DOHH2 (cell line): ENCODE measurements at regions not wholly inside any gene's neighbourhood (a gene's known extent, or its start where the extent isn't known, plus 50 kb on each side); places are given as distances from the start of the nearest gene placed in this dataset.

ENCODE experiments used
- H3F3A ChIP-seq: fragments of 200-600 bp; sonication (generic), shearing (Covaris generic); 2 replicates; pipeline ENCODE4 v1.6.0; 2016; ENCODE audit warnings: antibody characterized with exemption, mild to moderate bottlenecking; ENCODE audit not compliant: control insufficient read depth, insufficient read depth
- H3K27ac ChIP-seq: fragments of 200-600 bp; sonication (generic); 2 replicates; pipeline ENCODE4 v1.5.1; 2014; ENCODE audit warnings: low read depth, mild to moderate bottlenecking, low read length, moderate library complexity
- H3K27me3 ChIP-seq: fragments of 200-600 bp; sonication (generic); 2 replicates; pipeline ENCODE4 v1.6.1; 2014; ENCODE audit warnings: mild to moderate bottlenecking, low read length, mixed read lengths; ENCODE audit not compliant: control insufficient read depth
- H3K36me3 ChIP-seq: fragments of 200-600 bp; sonication (generic); 2 replicates; pipeline ENCODE4 v1.6.1; 2014; ENCODE audit warnings: mild to moderate bottlenecking, low read length, moderate library complexity, mixed read lengths; ENCODE audit not compliant: control insufficient read depth
- H3K4me1 ChIP-seq: fragments of 200-600 bp; sonication (generic); 2 replicates; pipeline ENCODE4 v1.6.1; 2014; ENCODE audit warnings: mild to moderate bottlenecking, low read length, mixed read lengths; ENCODE audit not compliant: control insufficient read depth
- H3K4me2 ChIP-seq: fragments of 200-600 bp; sonication (generic); 2 replicates; pipeline ENCODE4 v1.6.0; 2014; ENCODE audit warnings: mild to moderate bottlenecking, low read length, moderate library complexity
- H3K4me3 ChIP-seq: fragments of 200-600 bp; sonication (generic); 2 replicates; pipeline ENCODE4 v1.5.1; 2014; ENCODE audit warnings: mild to moderate bottlenecking, low read length, mixed read lengths
- H3K79me2 ChIP-seq: fragments of 200-600 bp; sonication (generic); 2 replicates; pipeline ENCODE4 v1.6.1; 2014; ENCODE audit warnings: mild to moderate bottlenecking, low read length, mixed read lengths; ENCODE audit not compliant: control insufficient read depth
- H3K9me2 ChIP-seq: fragments of 200-600 bp; sonication (generic); replicated peaks from 2 replicates; pipeline ENCODE4 v1.6.1; 2014; ENCODE audit warnings: mild to moderate bottlenecking, low read length, mixed read lengths; ENCODE audit not compliant: control insufficient read depth
- H3K9me3 ChIP-seq: fragments of 200-600 bp; sonication (generic); 2 replicates; pipeline ENCODE4 v1.6.1; 2014; ENCODE audit warnings: antibody characterized with exemption, low read length, mixed read lengths; ENCODE audit not compliant: control insufficient read depth, insufficient read depth
- H4K20me1 ChIP-seq: fragments of 200-600 bp; sonication (generic); 2 replicates; pipeline ENCODE4 v1.6.0; 2014; ENCODE audit warnings: low read depth, mild to moderate bottlenecking, antibody characterized with exemption, low read length, moderate library complexity; ENCODE audit not compliant: control insufficient read depth, insufficient read depth
- CTCF ChIP-seq: fragments of 200-600 bp; sonication (generic); IDR thresholded peaks from one replicate; pipeline ENCODE4 v1.5.1; 2014; ENCODE audit warnings: antibody characterized with exemption, mild to moderate bottlenecking, low read depth, low read length; ENCODE audit not compliant: poor library complexity, severe bottlenecking
- EZH2phosphoT487 ChIP-seq: fragments of 200-600 bp; sonication (generic); IDR thresholded peaks from 2 replicates; pipeline ENCODE4 v1.6.1; 2017; ENCODE audit warnings: borderline replicate concordance, mild to moderate bottlenecking, antibody characterized with exemption, low read length, moderate library complexity, mixed read lengths

- no peaks in the 10 kb centered on the region for H3K9me2 ChIP-seq
- H3F3A ChIP-seq, result no peaks in the 10 kb centered on the region
- no peaks in the 10 kb centered on the region for H3K9me3 ChIP-seq
- H3K4me3 ChIP-seq, result no peak overlapping the region
- no peaks in the 10 kb centered on the region for H3K27me3 ChIP-seq
- no peak for TF ChIP-seq EZH2phosphoT487
- no peak for TF ChIP-seq CTCF
- no peaks in the 10 kb centered on the region for H3K79me2 ChIP-seq
- no peaks in the 10 kb centered on the region for H3K4me1 ChIP-seq
- no peaks in the 10 kb centered on the region for H4K20me1 ChIP-seq
- no peak overlapping the region for H3K27ac ChIP-seq
- no peaks in the 10 kb centered on the region for H3K36me3 ChIP-seq
- H3K4me2 ChIP-seq, result no peak overlapping the region
Measured at GRCh38 chr20:11311659-11312224, 606.0 kb upstream of the BTBD3 start.

GRCh38 chr20:11315525-11315924 is 602.2 kb upstream of the BTBD3 start:
- no peak for TF ChIP-seq EZH2phosphoT487
- TF ChIP-seq CTCF, result no peak
- no peaks in the 10 kb centered on the region for H3K9me2 ChIP-seq
- H3K4me2 ChIP-seq, result no peak overlapping the region
- H3K9me3 ChIP-seq, result no peaks in the 10 kb centered on the region
- H3K27me3 ChIP-seq, result no peaks in the 10 kb centered on the region
- H3K4me1 ChIP-seq, result no peaks in the 10 kb centered on the region
- no peaks in the 10 kb centered on the region for H3K36me3 ChIP-seq
- H3K4me3 ChIP-seq, result no peak overlapping the region
- H3K27ac ChIP-seq, result no peak overlapping the region
- H3K79me2 ChIP-seq, result no peaks in the 10 kb centered on the region
- H3F3A ChIP-seq, result no peaks in the 10 kb centered on the region
- no peaks in the 10 kb centered on the region for H4K20me1 ChIP-seq

GRCh38 chr20:11316244-11316643 is 601.4 kb upstream of the BTBD3 start:
- Histone ChIP-seq H3F3A (no peaks in the 10 kb centered on the region), H3K36me3 (no peaks in the 10 kb centered on the region), H3K27ac (no peak overlapping the region), H3K4me3 (no peak overlapping the region), H3K4me1 (no peaks in the 10 kb centered on the region), H4K20me1 (no peaks in the 10 kb centered on the region), H3K9me3 (no peaks in the 10 kb centered on the region), H3K4me2 (no peak overlapping the region), H3K27me3 (no peaks in the 10 kb centered on the region), H3K79me2 (no peaks in the 10 kb centered on the region), H3K9me2 (no peaks in the 10 kb centered on the region)
- TF ChIP-seq CTCF (no peak), EZH2phosphoT487 (no peak)

- Histone ChIP-seq H3K9me2 (no peaks in the 10 kb centered on the region), H3K27me3 (no peaks in the 10 kb centered on the region), H3K36me3 (no peaks in the 10 kb centered on the region), H3K4me3 (no peak overlapping the region), H3K27ac (no peak overlapping the region), H3K4me1 (no peaks in the 10 kb centered on the region), H4K20me1 (no peaks in the 10 kb centered on the region), H3F3A (no peaks in the 10 kb centered on the region), H3K4me2 (no peak overlapping the region), H3K79me2 (no peaks in the 10 kb centered on the region), H3K9me3 (peaks cover 2% of the 10 kb centered on the region; the same call in 1 of the 2 replicates)
- TF ChIP-seq CTCF (no peak), EZH2phosphoT487 (no peak)
Measured at GRCh38 chr20:11320033-11320432, 597.7 kb upstream of the BTBD3 start.
